Vagina (tissue), 2 donors: ENCODE measurements at regions not wholly inside any gene's neighbourhood (a gene's known extent, or its start where the extent isn't known, plus 50 kb on each side); places are given as distances from the start of the nearest gene placed in this dataset.

Experiments used
- POLR2A ChIP-seq, 2 donors: fragments of 450-650 bp; IDR thresholded peaks; one replicate each; pipeline ENCODE4 v1.6.1; 2017; ENCODE audit warnings: antibody characterized with exemption in 2 of 2, mild to moderate bottlenecking in 2 of 2, moderate library complexity in 2 of 2
- POLR2AphosphoS5 ChIP-seq, 2 donors: sonication (generic); formaldehyde crosslinking; IDR thresholded peaks; one replicate each; pipeline ENCODE4 v1.9.0; 2017; ENCODE audit warnings: antibody characterized with exemption in 2 of 2, mild to moderate bottlenecking in 2 of 2, low read depth in 1 of 2; ENCODE audit not compliant: insufficient read depth in 1 of 2
- TF ChIP-seq, protein P1 (sequence below), 3 experiments: fragments of 450-650 bp in 2 of 3; fragments of 200-600 bp in 1 of 3; sonication (generic) in 1 of 3; IDR thresholded peaks; one replicate each; pipeline ENCODE4 v1.5.1; 2017 to 2019; ENCODE audit warnings: antibody characterized with exemption in 3 of 3, mild to moderate bottlenecking in 2 of 3, moderate library complexity in 2 of 3

DNA sequence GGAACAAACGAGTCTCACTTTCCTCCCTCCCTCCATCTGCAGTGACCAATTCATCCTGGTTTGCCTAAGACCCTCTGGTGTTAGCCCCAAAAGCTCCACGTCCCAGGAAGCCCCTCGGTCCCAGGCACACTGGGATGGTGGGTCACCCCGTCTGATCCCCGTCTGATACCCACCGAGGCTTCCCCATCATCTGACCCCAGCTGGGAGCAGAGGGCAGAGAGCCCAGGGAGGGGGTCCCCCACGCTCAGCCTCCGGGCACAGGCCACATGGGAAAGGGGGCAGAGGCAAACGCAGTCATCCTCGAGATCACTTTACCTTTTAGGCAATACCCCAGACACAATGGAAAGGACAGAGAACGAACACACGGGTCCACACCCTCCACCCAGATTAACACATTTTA lies 291.6 kb upstream of the PPP2R2D start:
- TF ChIP-seq POLR2AphosphoS5 (IDR thresholded peaks at IDR 0.05; ENCODE audit: insufficient read depth in 1 of 2, low read depth in 1 of 2) (no peak), POLR2A (IDR thresholded peaks at IDR 0.05) (no peak)
- TF ChIP-seq, protein P1, sequence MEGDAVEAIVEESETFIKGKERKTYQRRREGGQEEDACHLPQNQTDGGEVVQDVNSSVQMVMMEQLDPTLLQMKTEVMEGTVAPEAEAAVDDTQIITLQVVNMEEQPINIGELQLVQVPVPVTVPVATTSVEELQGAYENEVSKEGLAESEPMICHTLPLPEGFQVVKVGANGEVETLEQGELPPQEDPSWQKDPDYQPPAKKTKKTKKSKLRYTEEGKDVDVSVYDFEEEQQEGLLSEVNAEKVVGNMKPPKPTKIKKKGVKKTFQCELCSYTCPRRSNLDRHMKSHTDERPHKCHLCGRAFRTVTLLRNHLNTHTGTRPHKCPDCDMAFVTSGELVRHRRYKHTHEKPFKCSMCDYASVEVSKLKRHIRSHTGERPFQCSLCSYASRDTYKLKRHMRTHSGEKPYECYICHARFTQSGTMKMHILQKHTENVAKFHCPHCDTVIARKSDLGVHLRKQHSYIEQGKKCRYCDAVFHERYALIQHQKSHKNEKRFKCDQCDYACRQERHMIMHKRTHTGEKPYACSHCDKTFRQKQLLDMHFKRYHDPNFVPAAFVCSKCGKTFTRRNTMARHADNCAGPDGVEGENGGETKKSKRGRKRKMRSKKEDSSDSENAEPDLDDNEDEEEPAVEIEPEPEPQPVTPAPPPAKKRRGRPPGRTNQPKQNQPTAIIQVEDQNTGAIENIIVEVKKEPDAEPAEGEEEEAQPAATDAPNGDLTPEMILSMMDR (IDR thresholded peaks at IDR 0.05), result no peak
